Fibroblast of pulmonary artery (primary cell): ENCODE measurements at regions not wholly inside any gene's neighbourhood (a gene's known extent, or its start where the extent isn't known, plus 50 kb on each side); places are given as distances from the start of the nearest gene placed in this dataset.
"Not testable (repeated sequence)": the region's sequence is repeated elsewhere in the genome, so short reads cannot be mapped to it uniquely, and the experiment has no call there.

ENCODE experiments used
- DNase-seq: peaks from one replicate; pipeline ENCODE4 v3.0.0-alpha.2; 2010; ENCODE audit warnings: low read depth
- H3K4me3 ChIP-seq: replicated peaks from 2 replicates; pipeline ENCODE4 v1.5.1; 2011; ENCODE audit warnings: low read depth, mild to moderate bottlenecking, control low read depth, low read length, moderate library complexity
- CTCF ChIP-seq: IDR thresholded peaks from 2 replicates; pipeline ENCODE4 v1.5.1; 2011; ENCODE audit warnings: mild to moderate bottlenecking, control low read depth, low read length, inconsistent platforms; ENCODE audit errors: missing control alignments

GRCh38 chr4:30867427-30867826 lies 147.3 kb downstream of the PCDH7 start:
- no peak for DNase-seq
- TF ChIP-seq CTCF: no peak
- H3K4me3 ChIP-seq: no peak overlapping the region

GRCh38 chr4:30868111-30868895 lies 148.1 kb downstream of the PCDH7 start:
- no peak for DNase-seq
- TF ChIP-seq CTCF: no peak
- no peak overlapping the region for H3K4me3 ChIP-seq

- not testable (repeated sequence) for H3K4me3 ChIP-seq, DNase-seq
Measured at GRCh38 chr4:30869387-30869786, 149.2 kb downstream of the PCDH7 start.

- no peak overlapping the region for H3K4me3 ChIP-seq
- TF ChIP-seq CTCF: no peak
- DNase-seq: no peak
Measured at GRCh38 chr4:30870513-30870912, 150.3 kb downstream of the PCDH7 start.

GRCh38 chr4:30875658-30876269 lies 155.6 kb downstream of the PCDH7 start:
- peak; percentile 30 for DNase-seq
- TF ChIP-seq CTCF: no peak
- no peak overlapping the region for H3K4me3 ChIP-seq

- no peak overlapping the region for H3K4me3 ChIP-seq
- DNase-seq: no peak
- no peak for TF ChIP-seq CTCF
Measured at GRCh38 chr4:30879855-30880598, 159.9 kb downstream of the PCDH7 start.

- no peak overlapping the region for H3K4me3 ChIP-seq
- TF ChIP-seq CTCF: no peak
- no peak for DNase-seq
Measured at GRCh38 chr4:30881985-30882384, 161.8 kb downstream of the PCDH7 start.
